ENCODE measurements at regions not wholly inside any gene's neighbourhood (a gene's known extent, or its start where the extent isn't known, plus 50 kb on each side); places are given as distances from the start of the nearest gene placed in this dataset.

DNA sequence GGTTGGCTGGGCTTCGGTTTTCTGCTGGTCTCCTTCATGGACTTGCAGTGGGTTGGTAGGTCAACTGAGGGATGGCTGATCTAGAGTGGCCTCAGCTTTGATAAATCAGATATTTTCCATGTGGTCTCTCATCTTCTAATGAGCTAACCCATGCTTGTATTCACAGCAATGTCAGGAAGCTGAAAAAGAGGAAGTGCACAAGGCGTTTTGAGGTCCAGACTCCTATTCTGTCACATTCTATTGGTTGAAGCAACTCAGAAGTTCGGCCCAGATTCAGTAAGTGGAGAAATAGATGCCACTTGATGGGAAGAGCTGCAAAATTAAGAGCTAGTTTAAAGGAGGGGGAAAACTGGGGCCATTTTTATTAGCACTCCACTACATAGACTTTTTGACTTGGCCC, 361.2 kb downstream of the DIPK2A start:
- TF ChIP-seq, protein P1, sequence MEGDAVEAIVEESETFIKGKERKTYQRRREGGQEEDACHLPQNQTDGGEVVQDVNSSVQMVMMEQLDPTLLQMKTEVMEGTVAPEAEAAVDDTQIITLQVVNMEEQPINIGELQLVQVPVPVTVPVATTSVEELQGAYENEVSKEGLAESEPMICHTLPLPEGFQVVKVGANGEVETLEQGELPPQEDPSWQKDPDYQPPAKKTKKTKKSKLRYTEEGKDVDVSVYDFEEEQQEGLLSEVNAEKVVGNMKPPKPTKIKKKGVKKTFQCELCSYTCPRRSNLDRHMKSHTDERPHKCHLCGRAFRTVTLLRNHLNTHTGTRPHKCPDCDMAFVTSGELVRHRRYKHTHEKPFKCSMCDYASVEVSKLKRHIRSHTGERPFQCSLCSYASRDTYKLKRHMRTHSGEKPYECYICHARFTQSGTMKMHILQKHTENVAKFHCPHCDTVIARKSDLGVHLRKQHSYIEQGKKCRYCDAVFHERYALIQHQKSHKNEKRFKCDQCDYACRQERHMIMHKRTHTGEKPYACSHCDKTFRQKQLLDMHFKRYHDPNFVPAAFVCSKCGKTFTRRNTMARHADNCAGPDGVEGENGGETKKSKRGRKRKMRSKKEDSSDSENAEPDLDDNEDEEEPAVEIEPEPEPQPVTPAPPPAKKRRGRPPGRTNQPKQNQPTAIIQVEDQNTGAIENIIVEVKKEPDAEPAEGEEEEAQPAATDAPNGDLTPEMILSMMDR (IDR thresholded peaks at IDR 0.05), result no peak
- no peak for TF ChIP-seq POLR2A (IDR thresholded peaks at IDR 0.05)

Measured in lower leg skin (tissue), 3 donors.